ENCODE measurements at regions not wholly inside any gene's neighbourhood (a gene's known extent, or its start where the extent isn't known, plus 50 kb on each side); places are given as distances from the start of the nearest gene placed in this dataset.

GRCh38 chr13:68627379-68627778, 1397.2 kb upstream of the PCDH9 start:
- TF ChIP-seq, protein P1, sequence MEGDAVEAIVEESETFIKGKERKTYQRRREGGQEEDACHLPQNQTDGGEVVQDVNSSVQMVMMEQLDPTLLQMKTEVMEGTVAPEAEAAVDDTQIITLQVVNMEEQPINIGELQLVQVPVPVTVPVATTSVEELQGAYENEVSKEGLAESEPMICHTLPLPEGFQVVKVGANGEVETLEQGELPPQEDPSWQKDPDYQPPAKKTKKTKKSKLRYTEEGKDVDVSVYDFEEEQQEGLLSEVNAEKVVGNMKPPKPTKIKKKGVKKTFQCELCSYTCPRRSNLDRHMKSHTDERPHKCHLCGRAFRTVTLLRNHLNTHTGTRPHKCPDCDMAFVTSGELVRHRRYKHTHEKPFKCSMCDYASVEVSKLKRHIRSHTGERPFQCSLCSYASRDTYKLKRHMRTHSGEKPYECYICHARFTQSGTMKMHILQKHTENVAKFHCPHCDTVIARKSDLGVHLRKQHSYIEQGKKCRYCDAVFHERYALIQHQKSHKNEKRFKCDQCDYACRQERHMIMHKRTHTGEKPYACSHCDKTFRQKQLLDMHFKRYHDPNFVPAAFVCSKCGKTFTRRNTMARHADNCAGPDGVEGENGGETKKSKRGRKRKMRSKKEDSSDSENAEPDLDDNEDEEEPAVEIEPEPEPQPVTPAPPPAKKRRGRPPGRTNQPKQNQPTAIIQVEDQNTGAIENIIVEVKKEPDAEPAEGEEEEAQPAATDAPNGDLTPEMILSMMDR (IDR thresholded peaks at IDR 0.05 in 8 of 11, conservative IDR thresholded peaks at IDR 0.05 in 3 of 11) = no peak
- TF ChIP-seq POLR2A (IDR thresholded peaks at IDR 0.05) (no peak), POLR2AphosphoS5 (IDR thresholded peaks at IDR 0.05) (no peak)
- H3K27ac ChIP-seq = no peak overlapping the region
- WGBS, 5 donors = 70 to 76% (median 74%) methylated on average over 3 of the region's 3 CpGs
- H3K4me3 ChIP-seq = no peak overlapping the region
- peaks cover 0 to 17% (median 6%) of the 10 kb centered on the region in 8 donors for H3K9me3 ChIP-seq
- intact Hi-C loops (cut with DNase I; ENCODE audit: low total_unique reads) = no loop called here
- H3K4me1 ChIP-seq = no peaks in the 10 kb centered on the region
- H3K36me3 ChIP-seq = no peaks in the 10 kb centered on the region
- DNase-seq = no peak
- no peaks in the 10 kb centered on the region for H3K27me3 ChIP-seq (replicated peaks in 1 of 7)

DNA sequence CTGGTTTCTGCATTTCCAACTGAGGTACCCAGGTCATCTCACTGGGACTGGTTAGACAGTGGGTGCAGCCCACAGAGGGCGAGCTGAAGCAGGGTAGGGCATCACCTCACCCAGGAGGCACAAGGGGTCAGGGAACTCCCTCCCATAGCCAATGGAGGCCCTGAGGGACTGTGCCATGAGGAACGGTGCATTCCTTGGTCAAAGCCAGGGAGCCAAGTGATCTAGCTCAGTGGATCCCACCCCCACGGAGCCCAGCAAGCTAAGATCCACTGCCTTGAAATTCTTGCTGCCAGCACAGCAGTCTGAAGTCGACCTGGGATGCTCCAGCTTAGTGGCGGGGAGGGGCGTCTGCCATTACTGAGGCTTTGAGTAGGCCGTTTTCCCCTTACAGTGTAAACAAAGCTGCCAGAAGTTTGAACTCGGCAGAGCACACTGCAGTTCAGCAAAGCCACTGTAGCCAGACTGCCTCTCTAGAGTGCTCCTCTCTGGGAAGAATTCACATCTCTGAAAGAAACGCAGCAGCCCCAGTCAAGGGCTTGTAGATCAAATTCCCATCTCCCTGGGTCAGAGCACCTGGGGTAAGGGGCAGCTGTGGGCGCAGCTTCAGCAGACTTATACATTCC, 1386.6 kb upstream of the PCDH9 start:
- Histone ChIP-seq H3K9me3 (peaks cover 0 to 29% (median 20%) of the 10 kb centered on the region in 8 donors), H3K27me3 (replicated peaks in 1 of 7) (no peaks in the 10 kb centered on the region), H3K4me3 (no peak overlapping the region), H3K36me3 (no peaks in the 10 kb centered on the region), H3K4me1 (no peaks in the 10 kb centered on the region), H3K27ac (no peak overlapping the region)
- 60 to 85% (median 78%) methylated on average over 6 to 10 of the region's 10 CpGs for WGBS, 5 donors
- TF ChIP-seq POLR2AphosphoS5 (IDR thresholded peaks at IDR 0.05) (no peak), POLR2A (IDR thresholded peaks at IDR 0.05) (no peak)
- TF ChIP-seq, protein P1 (IDR thresholded peaks at IDR 0.05 in 8 of 11, conservative IDR thresholded peaks at IDR 0.05 in 3 of 11) = no peak
- DNase-seq = peak; percentile 35
- intact Hi-C loops (cut with DNase I; ENCODE audit: low total_unique reads) = no loop called here

- Histone ChIP-seq H3K27ac (no peak overlapping the region), H3K27me3 (replicated peaks in 1 of 7) (no peaks in the 10 kb centered on the region), H3K4me1 (no peaks in the 10 kb centered on the region), H3K9me3 (peaks cover 0 to 11% (median 4%) of the 10 kb centered on the region in 8 donors), H3K36me3 (no peaks in the 10 kb centered on the region), H3K4me3 (no peak overlapping the region)
- TF ChIP-seq POLR2AphosphoS5 (IDR thresholded peaks at IDR 0.05) (no peak), POLR2A (IDR thresholded peaks at IDR 0.05) (no peak)
- TF ChIP-seq, protein P1 (IDR thresholded peaks at IDR 0.05 in 8 of 11, conservative IDR thresholded peaks at IDR 0.05 in 3 of 11) = no peak
- DNase-seq = no peak
- 86 to 92% (median 89%) methylated on average over 8 of the region's 8 CpGs for WGBS, 5 donors
- intact Hi-C loops (cut with DNase I; ENCODE audit: low total_unique reads) = no loop called here
These were observed 1379.5 kb upstream of the PCDH9 start for GRCh38 chr13:68609661-68610060.

DNA sequence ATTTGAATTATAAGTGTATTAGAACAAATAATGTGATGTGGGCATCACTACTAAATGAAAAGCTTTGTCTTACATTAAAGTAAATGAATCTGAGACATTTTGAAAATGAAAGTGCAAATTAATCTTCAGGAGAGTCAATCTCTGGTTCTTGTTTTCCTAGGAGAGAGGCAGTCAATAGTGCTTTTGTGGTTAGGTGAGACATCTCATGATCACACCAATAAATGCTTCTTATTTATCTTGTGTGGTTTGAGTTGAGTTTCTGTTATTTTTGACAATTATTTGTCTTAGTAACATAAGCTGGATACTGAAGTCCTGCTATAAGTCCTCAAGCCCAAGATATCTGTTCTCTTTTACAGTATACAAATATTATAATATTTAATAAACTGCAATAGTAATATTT, 1378.0 kb upstream of the PCDH9 start:
- no peak for TF ChIP-seq POLR2AphosphoS5 (IDR thresholded peaks at IDR 0.05)
- TF ChIP-seq POLR2A (IDR thresholded peaks at IDR 0.05) = no peak
- TF ChIP-seq, protein P1 (IDR thresholded peaks at IDR 0.05 in 8 of 11, conservative IDR thresholded peaks at IDR 0.05 in 3 of 11) = no peak

More for the DNA sequence above, 1378.0 kb upstream of the PCDH9 start:
- Histone ChIP-seq H3K4me1 (no peaks in the 10 kb centered on the region), H3K27me3 (replicated peaks in 1 of 7) (no peaks in the 10 kb centered on the region), H3K36me3 (no peaks in the 10 kb centered on the region), H3K4me3 (no peak overlapping the region), H3K27ac (no peak overlapping the region), H3K9me3 (peaks cover 0 to 12% (median under 1%) of the 10 kb centered on the region in 8 donors)
- intact Hi-C loops (cut with DNase I; ENCODE audit: low total_unique reads) = no loop called here
- no peak for DNase-seq

Measured in spleen (tissue), 11 donors.